Prostate gland (tissue), 2 donors: ENCODE measurements at regions not wholly inside any gene's neighbourhood (a gene's known extent, or its start where the extent isn't known, plus 50 kb on each side); places are given as distances from the start of the nearest gene placed in this dataset.
A peak's percentile ranks its signal among the peaks of the same experiment; 100 is the strongest.

Experiments
- DNase-seq: peaks from one replicate; pipeline ENCODE4 v3.0.0-alpha.2; 2019; ENCODE audit warnings: low spot score
- H3K27ac ChIP-seq, 2 donors: fragments of 200-600 bp; sonication (generic); 2 replicates each; pipeline ENCODE4 v1.5.1; 2017 to 2019
- H3K27me3 ChIP-seq: fragments of 200-600 bp; sonication (generic); replicated peaks from 2 replicates; pipeline ENCODE4 v1.5.1; 2019; ENCODE audit not compliant: insufficient read depth
- H3K36me3 ChIP-seq, 2 donors: fragments of 200-600 bp; sonication (generic); 1 replicate in 1 of 2; 2 replicates in 1 of 2; pipeline versions ENCODE4 v1.5.1 to v1.8.1; 2017 to 2019
- H3K4me1 ChIP-seq: fragments of 200-600 bp; sonication (generic); replicated peaks from 2 replicates; pipeline ENCODE4 v1.5.1; 2019
- H3K4me3 ChIP-seq, 2 donors: fragments of 200-600 bp; sonication (generic); 2 replicates each; pipeline ENCODE4 v1.5.1; 2017 to 2019
- H3K9me3 ChIP-seq: fragments of 200-600 bp; sonication (generic); 2 replicates; pipeline ENCODE4 v1.5.1; 2017
- CTCF ChIP-seq, 4 experiments: fragments of 200-600 bp in 2 of 4; fragments of 450-650 bp in 2 of 4; sonication (generic) in 2 of 4; IDR thresholded peaks; 1 replicate in 3 of 4; 2 replicates in 1 of 4; pipeline ENCODE4 v1.5.1; 2016 to 2019; ENCODE audit warnings: antibody characterized with exemption in 4 of 4, mild to moderate bottlenecking in 2 of 4, moderate library complexity in 2 of 4
- POLR2A ChIP-seq: fragments of 450-650 bp; IDR thresholded peaks from one replicate; pipeline ENCODE4 v1.6.1; 2016; ENCODE audit warnings: antibody characterized with exemption, mild to moderate bottlenecking
- POLR2AphosphoS5 ChIP-seq: sonication (generic); formaldehyde crosslinking; IDR thresholded peaks from one replicate; pipeline ENCODE4 v1.6.1; 2017; ENCODE audit warnings: antibody characterized with exemption
- WGBS: methylation state at CpG from one replicate; pipeline ENCODE4 v1.1.5; 2018; 5-methylcytosine and 5-hydroxymethylcytosine counted together
- intact Hi-C: fragments of 100-400 bp; cut with DNase I; formaldehyde crosslinking; loops from one replicate; pipeline ENCODE4 v1.14.2; 2022

- no peaks in the 10 kb centered on the region for H3K36me3 ChIP-seq
- no peak for TF ChIP-seq CTCF (IDR thresholded peaks at IDR 0.05)
- TF ChIP-seq POLR2A, result no peak
- no peak overlapping the region for H3K4me3 ChIP-seq
- no peaks in the 10 kb centered on the region for H3K27me3 ChIP-seq
- intact Hi-C loops, result no loop called here
- H3K27ac ChIP-seq, result no peak overlapping the region
- H3K4me1 ChIP-seq, result no peaks in the 10 kb centered on the region
- DNase-seq, result no peak
- no peaks in the 10 kb centered on the region for H3K9me3 ChIP-seq
Measured at GRCh38 chr6:117817992-117818391, 89.1 kb upstream of the SLC35F1 start.

GRCh38 chr6:117818449-117818848, 88.6 kb upstream of the SLC35F1 start:
- Histone ChIP-seq H3K27ac (no peak overlapping the region), H3K36me3 (no peaks in the 10 kb centered on the region), H3K4me1 (no peaks in the 10 kb centered on the region), H3K9me3 (no peaks in the 10 kb centered on the region), H3K27me3 (no peaks in the 10 kb centered on the region), H3K4me3 (no peak overlapping the region)
- intact Hi-C loops, result no loop called here
- no peak for DNase-seq
- WGBS, result 38% methylated on average over 1 of the region's 1 CpG
- TF ChIP-seq CTCF (IDR thresholded peaks at IDR 0.05) (no peak), POLR2A (no peak), POLR2AphosphoS5 (no peak)

GRCh38 chr6:117829594-117830319, 77.3 kb upstream of the SLC35F1 start:
- Histone ChIP-seq H3K9me3 (no peaks in the 10 kb centered on the region), H3K4me1 (no peaks in the 10 kb centered on the region), H3K27me3 (no peaks in the 10 kb centered on the region), H3K36me3 (no peaks in the 10 kb centered on the region), H3K27ac (no peak overlapping the region), H3K4me3 (peak overlapping the region in 1 of 2 donors; percentile 24)
- TF ChIP-seq POLR2AphosphoS5 (no peak), CTCF (IDR thresholded peaks at IDR 0.05) (no peak), POLR2A (no peak)
- intact Hi-C loops, result no loop called here
- DNase-seq, result no peak
- 15% methylated on average over 8 of the region's 8 CpGs for WGBS

- Histone ChIP-seq H3K36me3 (no peaks in the 10 kb centered on the region), H3K9me3 (no peaks in the 10 kb centered on the region), H3K4me3 (no peak overlapping the region), H3K27me3 (no peaks in the 10 kb centered on the region), H3K4me1 (no peaks in the 10 kb centered on the region), H3K27ac (no peak overlapping the region)
- DNase-seq, result no peak
- intact Hi-C loops, result no loop called here
- 56% methylated on average over 3 of the region's 3 CpGs for WGBS
- TF ChIP-seq POLR2A (no peak), CTCF (IDR thresholded peaks at IDR 0.05) (no peak)
Measured at GRCh38 chr6:117837261-117837660, 69.8 kb upstream of the SLC35F1 start.

GRCh38 chr6:117840541-117840983, 66.5 kb upstream of the SLC35F1 start:
- Histone ChIP-seq H3K4me3 (no peak overlapping the region), H3K36me3 (no peaks in the 10 kb centered on the region), H3K4me1 (no peaks in the 10 kb centered on the region), H3K27me3 (no peaks in the 10 kb centered on the region), H3K27ac (no peak overlapping the region), H3K9me3 (no peaks in the 10 kb centered on the region)
- peak; percentile 39 for DNase-seq
- intact Hi-C loops, result no loop called here
- peak in 2 of 4 experiments; percentile 33 to 52 for TF ChIP-seq CTCF (IDR thresholded peaks at IDR 0.05)
- TF ChIP-seq POLR2A, result no peak
- 22% methylated on average over 2 of the region's 2 CpGs for WGBS
